Fibroblast of peridontal ligament (primary cell): ENCODE measurements at regions not wholly inside any gene's neighbourhood (a gene's known extent, or its start where the extent isn't known, plus 50 kb on each side); places are given as distances from the start of the nearest gene placed in this dataset.

ENCODE experiments used
- DNase-seq: peaks from one replicate; pipeline ENCODE4 v3.0.0-alpha.2; 2010; ENCODE audit errors: extremely low read depth

- DNase-seq = no peak
Measured at GRCh38 chr7:88700725-88701124, 58.8 kb upstream of the ZNF804B start.

GRCh38 chr7:88694207-88694606 is 65.3 kb upstream of the ZNF804B start:
- no peak for DNase-seq

- DNase-seq = no peak
Measured at GRCh38 chr7:88693131-88693530, 66.4 kb upstream of the ZNF804B start.

GRCh38 chr7:88692493-88692892 is 67.0 kb upstream of the ZNF804B start:
- no peak for DNase-seq

GRCh38 chr7:88689821-88690220 is 69.7 kb upstream of the ZNF804B start:
- no peak for DNase-seq

GRCh38 chr7:88688222-88688621 is 71.3 kb upstream of the ZNF804B start:
- DNase-seq = no peak

GRCh38 chr7:88686468-88687229 is 72.9 kb upstream of the ZNF804B start:
- DNase-seq = no peak

GRCh38 chr7:88681682-88682081 is 77.8 kb upstream of the ZNF804B start:
- no peak for DNase-seq

- DNase-seq = no peak
Measured at GRCh38 chr7:88670536-88670935, 89.0 kb upstream of the ZNF804B start.

GRCh38 chr7:88669913-88670312 is 89.6 kb upstream of the ZNF804B start:
- DNase-seq = no peak

- no peak for DNase-seq
Measured at GRCh38 chr7:88668591-88668990, 90.9 kb upstream of the ZNF804B start.

- no peak for DNase-seq
Measured at GRCh38 chr7:88666626-88667025, 92.9 kb upstream of the ZNF804B start.

- no peak for DNase-seq
Measured at GRCh38 chr7:88665892-88666514, 93.5 kb upstream of the ZNF804B start.

- no peak for DNase-seq
Measured at GRCh38 chr7:88664630-88665233, 94.8 kb upstream of the ZNF804B start.

GRCh38 chr7:88661921-88662320 is 97.6 kb upstream of the ZNF804B start:
- DNase-seq = no peak

GRCh38 chr7:88647825-88648224 is 111.7 kb upstream of the ZNF804B start:
- DNase-seq = no peak

- no peak for DNase-seq
Measured at GRCh38 chr7:88638583-88638982, 120.9 kb upstream of the ZNF804B start.

GRCh38 chr7:88637795-88638194 is 121.7 kb upstream of the ZNF804B start:
- DNase-seq = no peak

GRCh38 chr7:88635149-88635548 is 124.4 kb upstream of the ZNF804B start:
- DNase-seq = no peak

GRCh38 chr7:88629559-88629958 is 129.9 kb upstream of the ZNF804B start:
- no peak for DNase-seq

GRCh38 chr7:88628363-88629085 is 131.0 kb upstream of the ZNF804B start:
- DNase-seq = no peak

GRCh38 chr7:88617185-88617584 is 142.3 kb upstream of the ZNF804B start:
- DNase-seq = no peak

- DNase-seq = no peak
Measured at GRCh38 chr7:88615336-88615735, 144.2 kb upstream of the ZNF804B start.
